GM21381 (cell line): ENCODE measurements at regions not wholly inside any gene's neighbourhood (a gene's known extent, or its start where the extent isn't known, plus 50 kb on each side); places are given as distances from the start of the nearest gene placed in this dataset.
"Not testable (repeated sequence)": the region's sequence is repeated elsewhere in the genome, so short reads cannot be mapped to it uniquely, and the experiment has no call there.

Experiments used
- ATAC-seq: cut with Tn5 transposase; IDR thresholded peaks from one replicate; pipeline ENCODE4 v1.9.1; 2021; ENCODE audit warnings: mild to moderate bottlenecking, moderate library complexity; ENCODE audit not compliant: unreplicated experiment

- ATAC-seq, result no peak
Measured at GRCh38 chr1:197985351-197985750, 68.2 kb downstream of the LHX9 start.

- no peak for ATAC-seq
Measured at GRCh38 chr1:197986817-197987216, 69.6 kb downstream of the LHX9 start.

DNA sequence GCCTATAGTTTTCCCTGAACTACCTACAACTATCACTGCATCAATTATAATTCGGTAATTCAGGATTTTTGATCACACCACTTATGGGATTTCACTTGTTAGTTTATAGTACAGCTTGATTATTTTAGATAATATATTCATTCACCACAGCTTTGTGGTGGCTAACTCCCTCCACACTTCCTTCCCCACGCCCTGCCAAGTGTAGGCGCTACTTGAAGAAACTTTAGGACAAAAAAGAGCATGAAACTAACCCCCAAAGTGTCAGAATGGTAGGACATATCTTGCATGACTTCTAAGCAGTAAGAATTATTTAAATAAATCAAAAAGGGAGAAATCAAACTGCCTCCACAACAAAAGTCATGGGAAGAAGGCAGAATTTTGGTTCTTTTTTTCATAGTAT, 70.1 kb downstream of the LHX9 start:
- no peak for ATAC-seq

DNA sequence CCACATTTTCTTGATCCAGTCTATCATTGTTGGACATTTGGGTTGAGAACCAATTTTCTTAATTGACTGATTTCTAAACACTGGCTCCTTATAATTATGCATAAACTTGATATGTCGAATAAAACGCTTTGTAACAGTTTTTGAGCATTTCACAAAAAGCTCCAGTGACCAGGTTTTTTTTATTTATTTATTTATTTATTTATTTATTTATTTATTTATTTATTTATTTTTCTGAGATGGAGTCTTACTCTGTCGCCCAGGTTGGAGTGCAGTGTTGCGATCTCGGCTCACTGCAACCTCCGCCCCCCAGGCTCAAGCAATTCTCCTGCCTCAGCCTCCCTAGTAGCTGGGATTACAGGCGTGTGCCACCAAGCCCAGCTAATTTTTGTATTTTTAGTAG, 71.4 kb downstream of the LHX9 start:
- not testable (repeated sequence) for ATAC-seq

- ATAC-seq, result no peak
Measured at GRCh38 chr1:197989058-197989457, 71.9 kb downstream of the LHX9 start.

DNA sequence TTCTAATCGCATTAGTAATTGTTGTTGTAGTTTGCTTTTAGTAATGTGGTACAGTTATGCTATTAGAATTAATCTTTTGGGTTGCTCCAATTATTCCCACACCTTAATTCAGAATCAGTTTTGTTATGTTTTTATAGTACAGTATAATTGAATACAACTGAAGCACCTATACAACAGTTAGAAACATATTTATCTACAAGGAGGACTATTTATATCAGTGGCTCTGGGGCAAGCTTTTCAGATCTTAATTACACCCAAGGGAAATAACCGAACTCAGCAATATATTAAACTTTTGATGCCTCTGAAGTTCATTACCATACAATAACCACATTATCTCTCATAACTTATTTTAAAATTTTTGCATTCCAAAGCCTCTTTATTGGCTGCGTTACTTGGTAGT, 74.4 kb downstream of the LHX9 start:
- ATAC-seq, result no peak

DNA sequence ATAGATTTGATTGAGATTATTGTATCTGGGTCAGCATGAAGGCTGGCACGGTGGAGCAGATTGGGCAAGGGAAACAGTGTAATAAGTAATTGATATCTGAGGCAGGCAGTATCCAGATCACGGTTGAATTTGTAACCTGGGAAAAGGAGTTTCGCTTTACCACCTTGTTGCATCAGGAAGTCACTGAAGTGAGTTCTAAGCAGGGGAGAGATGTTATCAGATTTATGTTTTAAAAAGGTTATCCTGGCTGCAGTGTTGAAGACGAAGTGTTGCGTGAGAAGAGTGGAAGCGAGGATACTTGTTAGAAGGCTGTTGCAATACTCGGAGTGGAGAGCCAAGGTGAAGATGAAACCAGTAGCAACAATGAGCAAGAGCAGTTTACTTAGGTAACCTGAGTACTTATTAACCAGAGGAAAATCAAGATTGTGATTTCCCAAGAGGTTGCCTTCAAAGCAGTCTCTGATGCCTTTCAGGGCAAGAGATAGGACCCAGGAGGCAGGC, 77.8 kb downstream of the LHX9 start:
- ATAC-seq, result no peak

DNA sequence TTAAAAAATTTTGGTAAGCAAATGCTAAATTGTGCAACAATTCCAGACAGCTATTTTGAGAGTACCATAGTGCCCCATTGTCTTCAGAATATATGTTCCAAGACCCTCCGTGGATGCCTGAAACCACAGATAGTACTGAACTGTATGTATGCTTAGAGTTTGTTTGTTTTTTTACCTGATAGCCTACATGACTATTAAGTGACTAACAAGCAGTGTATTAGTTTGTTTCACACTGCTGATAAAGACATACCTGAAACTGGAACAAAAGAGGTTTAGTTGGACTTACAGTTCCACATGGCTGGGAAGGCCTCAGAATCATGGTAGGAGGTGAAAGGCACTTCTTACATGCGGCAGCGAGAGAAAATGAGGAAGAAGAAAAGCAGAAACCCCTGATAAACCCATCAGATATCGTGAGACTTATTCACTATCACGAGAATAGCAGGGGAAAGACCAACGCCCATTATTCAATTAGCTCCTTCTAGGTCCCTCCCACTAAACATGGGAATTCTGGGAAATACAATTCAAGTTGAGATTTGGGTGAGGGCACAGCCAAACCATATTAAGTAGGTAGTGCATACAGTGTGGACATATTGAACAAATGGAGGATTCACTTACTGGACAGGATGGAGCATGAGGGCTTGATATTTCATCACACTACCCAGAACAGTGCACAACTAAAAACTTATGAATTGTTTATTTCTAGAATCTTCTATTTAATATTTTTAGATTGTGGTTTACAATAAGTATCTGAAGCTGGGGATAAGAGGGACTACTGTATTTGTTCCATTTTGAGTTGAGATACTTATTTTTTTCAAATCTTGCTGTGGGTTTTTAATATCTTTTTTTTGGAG, 78.5 kb downstream of the LHX9 start:
- ATAC-seq, result no peak

DNA sequence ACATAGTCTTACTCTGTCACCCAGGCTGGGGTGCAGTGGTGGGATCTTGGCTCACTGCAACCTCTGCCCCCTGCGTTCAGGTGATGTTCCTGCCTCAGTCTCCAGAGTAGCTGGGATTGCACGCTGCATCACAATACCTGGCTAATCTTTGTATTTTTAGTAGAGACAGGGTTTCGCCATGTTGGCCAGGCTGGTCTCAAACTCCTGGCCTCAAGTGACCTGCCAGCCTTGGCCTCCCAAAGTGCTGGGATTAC, 79.0 kb downstream of the LHX9 start:
- not testable (repeated sequence) for ATAC-seq

DNA sequence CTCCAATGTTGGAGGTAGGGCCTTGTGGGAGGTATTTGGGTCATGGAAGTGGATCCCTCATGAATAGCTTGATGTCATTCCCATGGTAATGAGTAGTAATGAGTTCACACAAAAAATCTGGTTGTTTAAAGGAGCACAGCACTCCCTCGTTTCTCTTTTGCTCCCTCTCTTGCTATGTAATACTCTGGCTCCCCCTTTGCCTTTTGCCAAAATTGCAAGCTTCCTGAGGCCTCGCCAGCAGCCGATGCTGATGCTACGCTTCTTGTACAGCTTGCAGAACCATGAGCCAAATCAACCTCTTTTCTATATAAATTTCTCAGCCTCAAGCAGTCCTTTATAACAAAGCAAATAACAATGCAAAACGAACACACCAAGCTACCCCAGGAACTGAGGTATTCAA, 80.9 kb downstream of the LHX9 start:
- no peak for ATAC-seq

DNA sequence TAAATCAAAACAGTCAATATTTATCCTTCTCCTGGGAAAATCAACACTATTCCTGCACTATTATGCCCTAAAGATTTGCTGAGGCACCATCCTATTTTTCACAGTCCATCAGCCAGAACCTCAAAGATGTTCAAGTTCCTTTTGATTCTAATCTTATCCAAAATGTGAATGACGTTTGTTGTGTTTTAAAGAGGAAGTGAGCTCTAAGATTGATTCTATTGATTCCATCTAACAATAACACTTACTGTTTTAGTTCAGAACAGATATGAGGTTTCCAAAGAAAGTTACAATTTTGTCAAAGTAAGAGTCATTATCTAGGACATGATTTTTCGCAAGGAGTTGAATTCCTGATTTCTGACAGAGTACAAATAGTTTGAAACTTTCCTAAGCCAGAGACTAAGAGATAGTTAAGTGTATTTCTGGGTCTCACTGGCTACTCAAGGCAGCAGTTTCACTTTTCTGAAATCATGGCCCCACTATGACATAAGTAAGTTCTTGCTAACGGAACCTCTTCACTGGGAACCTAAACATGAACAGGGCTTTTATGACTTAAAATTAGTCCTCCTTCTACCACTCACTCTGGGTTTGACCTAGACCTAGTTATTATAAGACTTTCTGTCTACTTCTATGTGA, 84.7 kb downstream of the LHX9 start:
- ATAC-seq, result no peak

DNA sequence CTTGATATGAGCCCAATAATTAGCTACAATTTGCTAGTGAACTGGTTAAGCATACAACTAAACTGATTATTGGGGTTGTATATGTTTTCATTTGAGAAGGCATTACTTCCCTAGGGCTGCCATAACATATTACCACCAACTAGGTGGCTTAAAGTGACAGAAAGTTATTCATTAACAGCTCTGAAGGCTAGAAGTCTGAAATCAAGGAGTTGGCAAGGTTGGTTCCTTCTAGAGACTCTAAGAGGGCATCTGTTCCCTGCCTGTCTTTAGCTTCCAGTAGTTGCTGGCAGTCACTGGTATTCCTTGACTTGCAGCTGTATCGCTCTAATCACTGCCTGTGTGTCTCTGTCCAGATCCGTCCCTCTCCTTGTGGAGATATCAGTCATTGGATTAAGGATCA, 86.3 kb downstream of the LHX9 start:
- no peak for ATAC-seq

DNA sequence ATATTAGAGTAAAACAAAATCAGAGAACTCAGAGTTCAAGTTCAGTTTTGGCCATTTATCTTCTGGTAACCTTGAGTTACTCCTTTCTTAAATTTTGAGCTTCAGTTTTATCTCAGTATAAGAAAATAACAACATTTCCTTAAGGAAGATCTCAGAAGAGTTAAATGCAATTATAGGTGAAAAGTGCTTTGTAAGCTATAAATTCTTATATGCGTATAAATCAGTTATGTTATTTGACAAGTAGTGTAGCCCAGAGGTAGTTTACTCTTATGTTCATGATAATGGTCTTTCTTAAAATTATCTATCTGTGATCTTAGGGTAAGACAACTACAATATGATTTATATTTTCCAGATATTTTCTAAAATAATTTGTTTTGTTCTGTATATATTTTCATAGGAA, 89.8 kb downstream of the LHX9 start:
- no peak for ATAC-seq

DNA sequence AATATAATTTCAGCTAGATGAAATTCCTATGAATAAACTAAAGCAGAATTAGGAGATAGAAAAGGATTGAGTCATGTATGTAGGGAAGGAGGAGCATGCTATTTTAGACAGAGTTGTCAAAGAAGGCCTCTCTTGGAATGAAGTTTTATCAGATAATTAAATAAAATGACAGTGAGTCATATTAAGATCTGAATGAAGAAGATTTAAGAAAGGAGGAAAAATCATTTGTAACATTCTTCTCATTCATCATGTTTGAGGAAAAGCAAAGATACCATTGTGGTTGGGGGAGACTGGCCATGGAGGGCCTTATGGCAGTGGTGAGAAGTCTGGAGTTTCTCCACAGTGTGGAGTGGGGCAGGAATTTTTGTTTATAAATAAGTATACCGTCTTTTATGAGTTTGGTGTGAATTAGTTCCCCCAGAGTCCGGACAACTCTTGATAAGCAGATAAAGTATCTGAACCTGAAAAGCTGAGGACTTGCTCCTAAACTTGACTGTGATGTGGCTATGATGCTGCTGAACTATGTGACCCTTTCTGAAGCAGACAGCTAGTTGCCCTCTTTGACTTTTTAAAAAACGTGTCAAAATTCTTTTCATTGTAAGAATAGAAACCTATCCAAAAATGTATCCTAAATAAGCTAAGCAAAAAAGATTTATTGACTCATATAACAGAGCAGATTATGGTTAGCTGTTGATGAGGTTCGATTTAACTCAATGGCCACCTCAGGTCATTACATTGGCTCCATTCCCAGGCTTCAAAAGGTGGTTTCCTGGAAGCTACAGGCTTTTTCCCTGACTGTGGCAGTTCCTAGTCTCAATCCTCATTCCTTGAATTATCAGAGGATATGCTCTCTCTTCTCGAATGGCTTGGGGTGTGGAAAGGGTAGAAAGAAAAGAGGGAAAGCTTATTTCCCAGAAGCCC, 90.8 kb downstream of the LHX9 start:
- no peak for ATAC-seq

GRCh38 chr1:198014355-198014754, 97.2 kb downstream of the LHX9 start:
- no peak for ATAC-seq

GRCh38 chr1:198015309-198015708, 98.1 kb downstream of the LHX9 start:
- ATAC-seq, result no peak

- ATAC-seq, result no peak
Measured at GRCh38 chr1:198018529-198018928, 101.4 kb downstream of the LHX9 start.

DNA sequence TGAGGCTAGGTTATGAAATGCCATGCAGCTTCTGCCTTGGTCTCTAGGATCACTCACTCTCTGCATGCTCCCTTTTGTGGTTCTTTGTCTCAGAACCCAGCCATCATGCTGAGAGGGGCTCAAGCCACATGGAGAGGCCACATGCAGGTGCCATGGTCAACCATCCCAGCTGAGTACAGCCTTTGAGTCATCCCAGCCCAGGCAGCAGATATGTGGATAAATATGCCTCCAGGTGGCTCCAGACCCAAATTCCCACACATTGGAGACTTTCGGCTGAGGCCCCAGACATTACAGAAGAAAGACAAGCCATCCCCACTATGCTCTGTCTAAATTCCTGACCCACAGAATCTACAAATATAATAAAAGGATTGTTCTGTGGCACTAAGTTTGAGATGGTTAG, 102.0 kb downstream of the LHX9 start:
- no peak for ATAC-seq

DNA sequence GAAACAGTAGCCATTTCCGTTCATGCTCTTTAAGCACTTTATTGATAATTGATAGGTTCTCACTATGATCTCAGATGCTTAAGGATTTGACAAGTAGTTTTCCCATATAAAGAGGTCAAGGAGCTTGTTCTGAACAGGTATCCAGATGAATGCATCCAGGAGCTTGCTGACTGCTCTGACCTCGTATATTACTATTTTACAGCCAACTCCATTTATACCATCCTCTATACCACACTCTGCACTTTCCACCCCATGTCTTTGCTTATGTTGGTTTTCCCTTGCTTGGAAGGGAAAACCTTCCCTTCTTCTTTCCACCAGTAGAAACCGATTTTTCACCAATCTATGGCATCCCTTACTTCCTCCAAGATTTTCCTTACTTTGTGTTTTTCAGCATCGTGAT, 107.2 kb downstream of the LHX9 start:
- no peak for ATAC-seq

- no peak for ATAC-seq
Measured at GRCh38 chr1:198024782-198025181, 107.6 kb downstream of the LHX9 start.

- ATAC-seq, result no peak
Measured at GRCh38 chr1:198030682-198031081, 113.5 kb downstream of the LHX9 start.

- ATAC-seq, result no peak
Measured at GRCh38 chr1:198031086-198031485, 113.9 kb downstream of the LHX9 start.
